Heart right ventricle (tissue), 16 donors: ENCODE measurements at regions not wholly inside any gene's neighbourhood (a gene's known extent, or its start where the extent isn't known, plus 50 kb on each side); places are given as distances from the start of the nearest gene placed in this dataset.

ENCODE experiments used
- ATAC-seq, 8 donors: fragments of 200-7000 bp; cut with Tn5 transposase; one replicate each; pipeline ENCODE4 v1.9.1; 2020; ENCODE audit warnings: mild to moderate bottlenecking in 8 of 8, moderate library complexity in 8 of 8, moderate number of reproducible peaks in 1 of 8
- DNase-seq, 2 donors: peaks; one replicate each; pipeline ENCODE4 v3.0.0-alpha.2; 2020
- H3K27ac ChIP-seq, 10 donors: fragments of 200-600 bp; sonication (generic) in 2 of 10; one replicate each; pipeline versions ENCODE4 v1.5.0 to v1.8.0; 2020 to 2022; ENCODE audit warnings: mild to moderate bottlenecking in 3 of 10
- H3K27me3 ChIP-seq, 7 donors: fragments of 200-600 bp; one replicate each; pipeline ENCODE4 v1.8.0; 2021 to 2022; ENCODE audit warnings: mild to moderate bottlenecking in 2 of 7
- H3K36me3 ChIP-seq, 9 donors: fragments of 200-600 bp; sonication (generic) in 1 of 9; one replicate each; pipeline versions ENCODE4 v1.5.0 to v1.8.0; 2020 to 2022; ENCODE audit warnings: mild to moderate bottlenecking in 2 of 9
- H3K4me1 ChIP-seq, 9 donors: fragments of 200-600 bp; sonication (generic) in 1 of 9; one replicate each; pipeline versions ENCODE4 v1.5.0 to v1.8.0; 2020 to 2022; ENCODE audit warnings: mild to moderate bottlenecking in 4 of 9
- H3K4me3 ChIP-seq, 10 donors: fragments of 200-600 bp; sonication (generic) in 2 of 10; one replicate each; pipeline versions ENCODE4 v1.5.0 to v1.8.0; 2020 to 2022; ENCODE audit warnings: mild to moderate bottlenecking in 7 of 10, moderate library complexity in 2 of 10
- H3K9me3 ChIP-seq, 11 donors: fragments of 200-600 bp in 10 of 11; sonication (generic) in 2 of 11; one replicate each; pipeline versions ENCODE4 v1.5.0 to v1.8.0; 2013 to 2022; ENCODE audit warnings: mild to moderate bottlenecking in 2 of 11, control low read depth in 1 of 11, moderate library complexity in 1 of 11
- CTCF ChIP-seq, 9 donors: fragments of 200-600 bp; sonication (generic) in 2 of 9; IDR thresholded peaks; one replicate each; pipeline versions ENCODE4 v1.5.0 to v1.8.0; 2021 to 2022; ENCODE audit warnings: antibody characterized with exemption in 9 of 9, mild to moderate bottlenecking in 5 of 9, moderate library complexity in 1 of 9
- WGBS, 2 donors: extraction: QIAGEN DNeasy Blood & Tissue Kit; methylation state at CpG; one replicate each; pipeline ENCODE4 v1.1.7; 2013; ENCODE audit warnings: inconsistent platforms in 1 of 2; 5-methylcytosine and 5-hydroxymethylcytosine counted together
- intact Hi-C, 10 donors: fragments of 100-400 bp; cut with DNase I; formaldehyde crosslinking; loops; one replicate each; pipeline versions ENCODE4 v1.11.1 to v1.14.2; 2022
- donor health status: Arrhythmogenic right ventricular cardiomyopathy.
- donor health status: ischemic (EF 13 %, LVEDD 7.1; RV severe dilation, severe dysfunction).
- donor health status: healthy with polysubstance abuse.
- donor health status: DM: no; HTN: yes; CAD: no.
- donor health status: DM: no; HTN: no; CAD: no.
- donor health status: ischemic (EF 25% LVEDD 6.9; RV normal size, moderate dysfunction).
- donor health status: ischemic (EF 25% LVEDD 5.7; RV mildly dilated, moderate dysfunction).
- donor health status: healthy.
- donor health status: DM: yes; HTN: yes; CAD: no.
- donor health status: Ischemic cardiomyopathy.
- donor health status: ischemic (EF 35%, LVEDD 5.7; RV mildly dilated, moderate dysfunction).
- donor health status: nonischemic (EF 11% LVEDD 7.7; RV severe dilation, severe dysfunction).
- donor health status: DM: yes; HTN: yes; CAD: no.
- donor health status: PGD.
- donor health status: ischemic (EF 29% LVEDD 5.4; RV normal size, mild dysfunction).
- donor health status: nonischemic (EF 23%, LVEDD 6.1; RV moderate dilation, normal function).

GRCh38 chr22:42320443-42321416 lies 50.3 kb upstream of the TCF20 start:
- H3K36me3 ChIP-seq: no peaks in the 10 kb centered on the region
- TF ChIP-seq CTCF (IDR thresholded peaks at IDR 0.05): no peak
- no peak for DNase-seq
- intact Hi-C loops: loop anchor here in 1 of 10 donors (10.0 kb wide), 1 partner anchor 64 kb away; no protein-coding TSS in a partner anchor
- peaks cover 0 to 11% (median 8%) of the 10 kb centered on the region in 9 donors for H3K4me1 ChIP-seq
- no peak overlapping the region for H3K4me3 ChIP-seq
- no peak overlapping the region for H3K27ac ChIP-seq
- no peaks in the 10 kb centered on the region for H3K27me3 ChIP-seq
- 89 to 93% methylated on average over 20 of the region's 20 CpGs for WGBS, 2 donors
- ATAC-seq: no peak
- H3K9me3 ChIP-seq: no peaks in the 10 kb centered on the region
